Erythroblast (primary cell): ENCODE measurements at regions not wholly inside any gene's neighbourhood (a gene's known extent, or its start where the extent isn't known, plus 50 kb on each side); places are given as distances from the start of the nearest gene placed in this dataset.

Experiments
- GATA1 ChIP-seq: IDR thresholded peaks from 2 replicates; pipeline ENCODE4 v1.6.1; 2011; ENCODE audit warnings: low read depth, mild to moderate bottlenecking, control low read depth, low read length, moderate library complexity
- POLR2A ChIP-seq: IDR thresholded peaks from 2 replicates; pipeline ENCODE4 v1.6.1; 2011; ENCODE audit warnings: mild to moderate bottlenecking, low read length

GRCh38 chr3:139729300-139729699 is 51.5 kb upstream of the NMNAT3 start:
- TF ChIP-seq POLR2A (no peak), GATA1 (no peak)
